Transverse colon (tissue), 4 donors: ENCODE measurements at regions not wholly inside any gene's neighbourhood (a gene's known extent, or its start where the extent isn't known, plus 50 kb on each side); places are given as distances from the start of the nearest gene placed in this dataset.

Experiments used
- EP300 ChIP-seq: sonication (generic); formaldehyde crosslinking; IDR thresholded peaks from one replicate; pipeline ENCODE4 v1.6.1; 2017; ENCODE audit warnings: antibody characterized with exemption, low read depth
- POLR2A ChIP-seq: fragments of 450-650 bp; IDR thresholded peaks from one replicate; pipeline ENCODE4 v1.6.1; 2016; ENCODE audit warnings: antibody characterized with exemption, mild to moderate bottlenecking, moderate library complexity
- POLR2AphosphoS5 ChIP-seq, 3 donors: sonication (generic); formaldehyde crosslinking; IDR thresholded peaks; one replicate each; pipeline ENCODE4 v1.6.1; 2016; ENCODE audit warnings: antibody characterized with exemption in 3 of 3
- TF ChIP-seq, protein P1 (sequence below), 5 experiments: fragments of 200-600 bp in 3 of 5; fragments of 450-650 bp in 2 of 5; sonication (generic) in 3 of 5; IDR thresholded peaks; 1 replicate in 2 of 5; 2 replicates in 3 of 5; pipeline ENCODE4 v1.5.1; 2016 to 2017; ENCODE audit warnings: antibody characterized with exemption in 5 of 5, inconsistent platforms in 3 of 5, mild to moderate bottlenecking in 2 of 5, moderate library complexity in 1 of 5

DNA sequence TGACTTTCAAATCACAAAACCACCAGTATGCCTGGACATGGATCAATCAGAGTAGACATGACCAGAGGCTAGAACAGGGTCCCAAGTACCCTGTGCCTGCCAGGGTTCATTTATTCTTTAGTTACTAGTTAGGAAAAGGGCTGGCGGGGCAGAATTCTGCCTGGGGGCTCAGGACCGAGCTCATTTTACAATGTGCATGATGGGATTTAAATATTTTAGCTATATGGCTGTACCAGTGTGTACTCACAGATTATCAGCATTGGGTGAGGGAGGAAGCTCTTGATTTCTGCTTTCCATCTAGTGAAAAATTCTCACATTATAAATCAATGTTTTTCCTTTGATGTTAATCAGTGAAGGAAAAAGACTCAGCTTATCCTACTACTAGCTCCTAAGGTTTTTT is 1511.1 kb downstream of the EFNA5 start:
- TF ChIP-seq, protein P1, sequence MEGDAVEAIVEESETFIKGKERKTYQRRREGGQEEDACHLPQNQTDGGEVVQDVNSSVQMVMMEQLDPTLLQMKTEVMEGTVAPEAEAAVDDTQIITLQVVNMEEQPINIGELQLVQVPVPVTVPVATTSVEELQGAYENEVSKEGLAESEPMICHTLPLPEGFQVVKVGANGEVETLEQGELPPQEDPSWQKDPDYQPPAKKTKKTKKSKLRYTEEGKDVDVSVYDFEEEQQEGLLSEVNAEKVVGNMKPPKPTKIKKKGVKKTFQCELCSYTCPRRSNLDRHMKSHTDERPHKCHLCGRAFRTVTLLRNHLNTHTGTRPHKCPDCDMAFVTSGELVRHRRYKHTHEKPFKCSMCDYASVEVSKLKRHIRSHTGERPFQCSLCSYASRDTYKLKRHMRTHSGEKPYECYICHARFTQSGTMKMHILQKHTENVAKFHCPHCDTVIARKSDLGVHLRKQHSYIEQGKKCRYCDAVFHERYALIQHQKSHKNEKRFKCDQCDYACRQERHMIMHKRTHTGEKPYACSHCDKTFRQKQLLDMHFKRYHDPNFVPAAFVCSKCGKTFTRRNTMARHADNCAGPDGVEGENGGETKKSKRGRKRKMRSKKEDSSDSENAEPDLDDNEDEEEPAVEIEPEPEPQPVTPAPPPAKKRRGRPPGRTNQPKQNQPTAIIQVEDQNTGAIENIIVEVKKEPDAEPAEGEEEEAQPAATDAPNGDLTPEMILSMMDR (IDR thresholded peaks at IDR 0.05), result no peak
- TF ChIP-seq POLR2A (no peak), EP300 (no peak), POLR2AphosphoS5 (IDR thresholded peaks at IDR 0.05) (no peak)
